ENCODE measurements at regions not wholly inside any gene's neighbourhood (a gene's known extent, or its start where the extent isn't known, plus 50 kb on each side); places are given as distances from the start of the nearest gene placed in this dataset.

DNA sequence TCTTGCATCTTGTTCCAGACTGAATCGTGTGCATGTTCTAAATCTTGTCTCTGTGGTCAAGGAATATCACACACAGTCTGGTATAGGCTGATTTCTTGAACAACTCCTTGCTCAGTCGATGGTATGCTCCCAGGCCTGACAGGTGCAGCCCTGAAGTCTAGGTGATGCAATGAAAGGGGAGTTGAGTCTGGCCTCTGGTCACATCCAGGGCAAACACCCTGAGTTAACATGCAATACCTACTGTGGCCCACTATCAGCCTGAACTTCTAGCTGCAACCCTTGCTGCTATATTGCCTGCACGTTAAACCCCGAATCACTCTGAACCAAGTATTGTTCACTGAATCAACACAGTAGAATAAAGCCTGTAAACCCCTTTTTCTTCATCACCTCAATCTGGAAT lies 303.4 kb downstream of the USP25 start:
- TF ChIP-seq POLR2AphosphoS5 (IDR thresholded peaks at IDR 0.05; ENCODE audit: low read depth, low read length) (no peak), PAX5 (IDR thresholded peaks at IDR 0.05; ENCODE audit: insufficient read depth, low read length, severe bottlenecking) (no peak), TAF1 (IDR thresholded peaks at IDR 0.05; ENCODE audit: low read depth, low read length) (no peak), POLR2A (IDR thresholded peaks at IDR 0.05; ENCODE audit: low read depth, low read length) (no peak), SPI1 (IDR thresholded peaks at IDR 0.05; ENCODE audit: low read depth, low read length) (no peak), POU2F2 (IDR thresholded peaks at IDR 0.05; ENCODE audit: low read depth, low read length) (no peak)
